ENCODE measurements at regions not wholly inside any gene's neighbourhood (a gene's known extent, or its start where the extent isn't known, plus 50 kb on each side); places are given as distances from the start of the nearest gene placed in this dataset.

- Histone ChIP-seq H3K36me3 (no peaks in the 10 kb centered on the region), H3K4me3 (no peak overlapping the region), H3K4me1 (no peaks in the 10 kb centered on the region), H3K9me3 (no peaks in the 10 kb centered on the region), H3K27me3 (no peaks in the 10 kb centered on the region), H3K27ac (no peak overlapping the region)
- no peak for DNase-seq (ENCODE audit: low spot score)
- TF ChIP-seq, protein P1, sequence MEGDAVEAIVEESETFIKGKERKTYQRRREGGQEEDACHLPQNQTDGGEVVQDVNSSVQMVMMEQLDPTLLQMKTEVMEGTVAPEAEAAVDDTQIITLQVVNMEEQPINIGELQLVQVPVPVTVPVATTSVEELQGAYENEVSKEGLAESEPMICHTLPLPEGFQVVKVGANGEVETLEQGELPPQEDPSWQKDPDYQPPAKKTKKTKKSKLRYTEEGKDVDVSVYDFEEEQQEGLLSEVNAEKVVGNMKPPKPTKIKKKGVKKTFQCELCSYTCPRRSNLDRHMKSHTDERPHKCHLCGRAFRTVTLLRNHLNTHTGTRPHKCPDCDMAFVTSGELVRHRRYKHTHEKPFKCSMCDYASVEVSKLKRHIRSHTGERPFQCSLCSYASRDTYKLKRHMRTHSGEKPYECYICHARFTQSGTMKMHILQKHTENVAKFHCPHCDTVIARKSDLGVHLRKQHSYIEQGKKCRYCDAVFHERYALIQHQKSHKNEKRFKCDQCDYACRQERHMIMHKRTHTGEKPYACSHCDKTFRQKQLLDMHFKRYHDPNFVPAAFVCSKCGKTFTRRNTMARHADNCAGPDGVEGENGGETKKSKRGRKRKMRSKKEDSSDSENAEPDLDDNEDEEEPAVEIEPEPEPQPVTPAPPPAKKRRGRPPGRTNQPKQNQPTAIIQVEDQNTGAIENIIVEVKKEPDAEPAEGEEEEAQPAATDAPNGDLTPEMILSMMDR (IDR thresholded peaks at IDR 0.05): no peak
Measured at GRCh38 chr18:51433296-51433695, 235.8 kb upstream of the MEX3C start.

GRCh38 chr18:51433881-51434280, 236.4 kb upstream of the MEX3C start:
- Histone ChIP-seq H3K36me3 (no peaks in the 10 kb centered on the region), H3K4me3 (no peak overlapping the region), H3K27me3 (no peaks in the 10 kb centered on the region), H3K4me1 (no peaks in the 10 kb centered on the region), H3K9me3 (no peaks in the 10 kb centered on the region), H3K27ac (no peak overlapping the region)
- DNase-seq (ENCODE audit: low spot score): no peak
- TF ChIP-seq, protein P1 (IDR thresholded peaks at IDR 0.05): no peak

GRCh38 chr18:51437280-51438271, 240.1 kb upstream of the MEX3C start:
- no peak for DNase-seq (ENCODE audit: low spot score)
- no peak overlapping the region for H3K27ac ChIP-seq
- TF ChIP-seq, protein P1 (IDR thresholded peaks at IDR 0.05): no peak
- no peak overlapping the region for H3K4me3 ChIP-seq
- H3K4me1 ChIP-seq: no peaks in the 10 kb centered on the region
- H3K9me3 ChIP-seq: no peaks in the 10 kb centered on the region
- no peaks in the 10 kb centered on the region for H3K36me3 ChIP-seq
- H3K27me3 ChIP-seq: no peaks in the 10 kb centered on the region

DNA sequence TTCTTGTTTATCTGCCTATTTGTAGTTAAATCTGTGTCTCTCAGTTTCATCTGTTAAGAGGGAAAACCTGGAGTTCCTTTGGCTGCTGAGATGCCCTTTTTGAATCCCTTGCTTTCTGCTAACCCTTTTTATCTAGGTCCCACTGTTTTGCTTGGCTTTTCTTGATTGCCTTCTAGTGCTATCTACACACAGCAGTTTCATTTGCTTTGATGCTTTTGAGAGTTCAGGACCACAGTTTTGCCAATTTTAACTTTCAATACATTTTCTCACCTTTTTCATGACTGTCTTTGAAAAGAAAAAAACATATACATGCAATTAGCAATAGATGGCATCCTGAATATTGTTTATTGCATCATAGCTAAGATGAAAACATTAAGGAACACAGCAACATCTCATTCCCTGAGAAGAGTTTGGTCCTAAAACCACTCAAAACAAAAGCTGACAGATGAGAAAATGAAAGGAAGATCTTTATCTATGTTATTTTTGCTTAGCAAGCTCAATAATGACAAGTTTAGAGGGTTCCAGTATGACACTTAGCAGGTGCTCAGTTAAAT, 241.4 kb upstream of the MEX3C start:
- Histone ChIP-seq H3K27ac (no peak overlapping the region), H3K36me3 (no peaks in the 10 kb centered on the region), H3K4me1 (no peaks in the 10 kb centered on the region), H3K27me3 (no peaks in the 10 kb centered on the region), H3K9me3 (no peaks in the 10 kb centered on the region), H3K4me3 (no peak overlapping the region)
- TF ChIP-seq, protein P1 (IDR thresholded peaks at IDR 0.05): no peak
- DNase-seq (ENCODE audit: low spot score): no peak

DNA sequence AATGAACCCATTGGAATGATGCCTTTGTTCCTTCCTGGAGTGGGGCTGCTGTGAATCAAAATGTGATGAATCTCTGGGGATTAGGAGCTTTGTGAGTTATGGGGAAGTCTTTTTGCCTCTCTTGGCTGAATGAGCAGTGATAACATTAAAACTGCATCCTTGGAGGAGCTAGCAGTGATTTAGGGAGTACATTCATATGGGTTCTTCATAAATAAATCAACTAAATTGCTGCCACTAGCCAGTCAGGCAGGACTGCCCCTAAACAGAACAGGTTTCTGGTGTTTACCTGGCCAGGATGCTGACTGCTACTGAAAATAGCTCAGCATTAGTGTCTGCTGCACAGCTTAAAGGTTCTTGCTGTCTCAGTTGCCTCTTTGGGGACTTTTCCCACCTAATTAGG, 244.5 kb upstream of the MEX3C start:
- no peaks in the 10 kb centered on the region for H3K36me3 ChIP-seq

More for the DNA sequence above, 244.5 kb upstream of the MEX3C start:
- Histone ChIP-seq H3K4me3 (no peak overlapping the region), H3K27ac (no peak overlapping the region), H3K9me3 (no peaks in the 10 kb centered on the region), H3K4me1 (peaks cover 0 to 1% of the 10 kb centered on the region in 2 donors), H3K27me3 (no peaks in the 10 kb centered on the region)
- DNase-seq (ENCODE audit: low spot score): no peak
- TF ChIP-seq, protein P1 (IDR thresholded peaks at IDR 0.05): no peak
